SK-N-SH (cell line): ENCODE measurements at regions not wholly inside any gene's neighbourhood (a gene's known extent, or its start where the extent isn't known, plus 50 kb on each side); places are given as distances from the start of the nearest gene placed in this dataset.

Experiments
- CTCF ChIA-PET: fragments of 300-600, 350-600 bp; formaldehyde crosslinking; extraction: SDS; loops from one replicate; lab custom pipeline; 2021; lab: Yijun Ruan, JAX
- POLR2A ChIA-PET: fragments of 350-600 bp; sonication (Branson Sonifier 250); formaldehyde crosslinking; extraction: SDS; loops from one replicate; lab custom pipeline; 2020; ENCODE audit warnings: antibody characterized with exemption, inconsistent platforms; lab: Yijun Ruan, JAX
- DNase-seq: peaks from one replicate; pipeline ENCODE4 v3.0.0; 2012
- H2AFZ ChIP-seq: fragments of 200-600 bp; sonication (generic); 2 replicates; pipeline ENCODE4 v1.8.1; 2016; ENCODE audit warnings: antibody characterized with exemption, mild to moderate bottlenecking, low read depth
- H3F3A ChIP-seq: fragments of 200-600 bp; sonication (generic); replicated peaks from 2 replicates; pipeline ENCODE3; 2016; ENCODE audit warnings: antibody characterized with exemption, mild to moderate bottlenecking; ENCODE audit not compliant: insufficient read depth
- H3K27ac ChIP-seq, 2 experiments: fragments of 200-500 bp in 1 of 2; fragments of 200-600 bp in 1 of 2; sonication (Bioruptor generic) in 1 of 2; sonication (generic), shearing (Covaris generic) in 1 of 2; 2 replicates each; pipeline versions ENCODE4 v1.5.1 to v1.6.1; 2014 to 2016; ENCODE audit warnings: low read depth in 2 of 2, inconsistent platforms in 1 of 2, low read length in 1 of 2, mild to moderate bottlenecking in 1 of 2, mixed read lengths in 1 of 2
- H3K27me3 ChIP-seq: fragments of 200-600 bp; sonication (generic), shearing (Covaris generic); 2 replicates; pipeline ENCODE4 v1.6.1; 2016; ENCODE audit warnings: mixed run types; ENCODE audit not compliant: insufficient read depth
- H3K36me3 ChIP-seq, 2 experiments: fragments of 200-500 bp in 1 of 2; fragments of 200-600 bp in 1 of 2; sonication (Bioruptor generic) in 1 of 2; sonication (generic) in 1 of 2; replicated peaks in 1 of 2; 2 replicates each; pipeline versions ENCODE3 to v1.5.1; 2014 to 2016; ENCODE audit warnings: low read length in 1 of 2, mild to moderate bottlenecking in 1 of 2; ENCODE audit not compliant: insufficient read depth in 2 of 2, control insufficient read depth in 1 of 2
- H3K4me1 ChIP-seq, 2 experiments: fragments of 200-500 bp in 1 of 2; fragments of 200-600 bp in 1 of 2; sonication (Bioruptor generic) in 1 of 2; sonication (generic), shearing (Covaris generic) in 1 of 2; 2 replicates each; pipeline versions ENCODE4 v1.5.1 to v1.6.1; 2014 to 2016; ENCODE audit warnings: low read depth in 1 of 2, low read length in 1 of 2, mixed run types in 1 of 2; ENCODE audit not compliant: insufficient read depth in 2 of 2, control insufficient read depth in 1 of 2
- H3K4me2 ChIP-seq: fragments of 200-600 bp; sonication (generic), shearing (Covaris generic); 2 replicates; pipeline ENCODE4 v1.6.1; 2017; ENCODE audit warnings: mixed run types
- H3K4me3 ChIP-seq, 2 experiments: fragments of 200-500 bp in 1 of 2; fragments of 200-600 bp in 1 of 2; sonication (Bioruptor generic) in 1 of 2; sonication (generic), shearing (Covaris generic) in 1 of 2; 2 replicates each; pipeline versions ENCODE4 v1.5.1 to v1.8.1; 2014 to 2016; ENCODE audit warnings: low read depth in 2 of 2, inconsistent platforms in 1 of 2, low read length in 1 of 2, mild to moderate bottlenecking in 1 of 2, mixed read lengths in 1 of 2, moderate library complexity in 1 of 2
- H3K79me2 ChIP-seq: fragments of 200-600 bp; sonication (generic); 2 replicates; pipeline ENCODE4 v1.8.1; 2017; ENCODE audit warnings: mild to moderate bottlenecking; ENCODE audit not compliant: insufficient read depth
- H3K9ac ChIP-seq: fragments of 200-600 bp; sonication (generic); 2 replicates; pipeline ENCODE4 v1.6.1; 2017; ENCODE audit warnings: mixed run types
- H3K9me2 ChIP-seq: fragments of 200-600 bp; sonication (generic); 2 replicates; pipeline ENCODE4 v1.6.1; 2017; ENCODE audit warnings: mixed run types
- H3K9me3 ChIP-seq: fragments of 200-600 bp; sonication (generic); 2 replicates; pipeline ENCODE4 v1.6.1; 2017; ENCODE audit warnings: mixed run types, mild to moderate bottlenecking, moderate library complexity
- H4K20me1 ChIP-seq: fragments of 200-600 bp; sonication (generic); 2 replicates; pipeline ENCODE4 v1.6.1; 2017; ENCODE audit warnings: mild to moderate bottlenecking, mixed run types; ENCODE audit not compliant: insufficient read depth
- EP300 ChIP-seq, 2 experiments: IDR thresholded peaks; 2 replicates each; pipeline versions ENCODE4 v1.4.0 to v1.6.1; 2012; ENCODE audit warnings: borderline replicate concordance in 1 of 2, low read depth in 1 of 2, low read length in 1 of 2
- FOSL2 ChIP-seq: IDR thresholded peaks from 2 replicates; pipeline ENCODE4 v1.4.0; 2012; ENCODE audit warnings: low read depth, mild to moderate bottlenecking, moderate library complexity, borderline replicate concordance
- FOXJ3 ChIP-seq: sonication (generic); formaldehyde crosslinking; IDR thresholded peaks from 2 replicates; pipeline ENCODE4 v1.5.1; 2020; ENCODE audit warnings: mild to moderate bottlenecking, missing genetic modification reagents
- FOXM1 ChIP-seq: IDR thresholded peaks from 2 replicates; pipeline ENCODE4 v1.4.0; 2012; ENCODE audit warnings: low read depth, mild to moderate bottlenecking
- GATA2 ChIP-seq: sonication (generic); formaldehyde crosslinking; IDR thresholded peaks from 2 replicates; pipeline ENCODE4 v1.5.0; 2020; ENCODE audit warnings: mild to moderate bottlenecking, missing genetic modification reagents
- NFIC ChIP-seq: IDR thresholded peaks from 2 replicates; pipeline ENCODE4 v1.4.0; 2012; ENCODE audit warnings: borderline replicate concordance
- POLR2AphosphoS5 ChIP-seq: IDR thresholded peaks from 2 replicates; pipeline ENCODE4 v1.6.1; 2012; ENCODE audit warnings: low read depth, low read length
- RAD21 ChIP-seq: IDR thresholded peaks from 2 replicates; pipeline ENCODE4 v1.6.1; 2012; ENCODE audit warnings: mild to moderate bottlenecking, low read length
- SMC3 ChIP-seq: IDR thresholded peaks from 2 replicates; pipeline ENCODE4 v1.6.1; 2012; ENCODE audit warnings: low read depth, low read length, improper control_type of control experiment
- TAF1 ChIP-seq: IDR thresholded peaks from 2 replicates; pipeline ENCODE4 v1.6.1; 2012; ENCODE audit warnings: low read depth, mild to moderate bottlenecking, low read length, moderate library complexity, borderline replicate concordance
- TCF12 ChIP-seq: IDR thresholded peaks from 2 replicates; pipeline ENCODE4 v1.4.0; 2012
- WGBS: methylation state at CpG from one replicate; pipeline ENCODE4 v1.1.6; 2017; ENCODE audit warnings: low lambda C conversion rate; 5-methylcytosine and 5-hydroxymethylcytosine counted together
- TF ChIP-seq, protein P1 (sequence below): IDR thresholded peaks from 2 replicates; pipeline ENCODE4 v1.4.0; 2012; ENCODE audit warnings: low read depth
- TF ChIP-seq, protein P2 (sequence below): IDR thresholded peaks from 2 replicates; pipeline ENCODE4; 2012
- TF ChIP-seq, protein P3 (sequence below): IDR thresholded peaks from 2 replicates; pipeline ENCODE4 v1.4.0; 2012; ENCODE audit warnings: low read depth, borderline replicate concordance
- TF ChIP-seq, protein P4 (sequence below): fragments of 200-600 bp; sonication (generic); IDR thresholded peaks from 2 replicates; pipeline ENCODE4 v1.6.1; 2017; ENCODE audit warnings: antibody characterized with exemption, mild to moderate bottlenecking, moderate library complexity
- TF ChIP-seq, protein P5 (sequence below): IDR thresholded peaks from 2 replicates; pipeline ENCODE4 v1.6.1; 2012; ENCODE audit warnings: mild to moderate bottlenecking, low read depth, low read length, moderate library complexity

DNA sequence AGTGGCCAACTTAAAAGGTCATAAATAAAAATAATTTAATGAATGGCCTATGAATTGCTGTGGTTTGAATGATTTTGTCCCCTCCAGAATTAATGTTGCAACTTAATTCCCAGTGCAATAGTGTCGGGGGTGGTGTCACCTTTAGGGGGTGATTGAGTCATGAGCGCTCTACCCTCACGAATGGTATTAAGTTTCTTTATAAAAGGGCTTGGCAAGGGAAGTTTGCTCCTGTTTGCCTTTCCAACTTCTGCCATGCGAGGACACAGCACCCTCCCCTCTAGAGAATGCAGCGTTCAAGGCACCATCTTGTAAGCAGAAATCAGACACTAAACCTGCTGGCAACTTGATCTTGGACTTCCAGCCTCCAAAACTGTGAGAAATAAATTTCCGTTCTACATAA, 253.3 kb downstream of the ATXN7L3B start:
- no peaks in the 10 kb centered on the region for H4K20me1 ChIP-seq
- no peaks in the 10 kb centered on the region for H3K4me1 ChIP-seq
- H3K36me3 ChIP-seq, result no peaks in the 10 kb centered on the region
- H3K9ac ChIP-seq, result no peak overlapping the region
- no peaks in the 10 kb centered on the region for H3K9me3 ChIP-seq
- ChIA-PET POLR2A (no interaction called here), CTCF (no interaction called here)
- H3K4me2 ChIP-seq, result no peak overlapping the region
- no peaks in the 10 kb centered on the region for H3K79me2 ChIP-seq
- no peaks in the 10 kb centered on the region for H3F3A ChIP-seq
- no peak overlapping the region for H2AFZ ChIP-seq
- H3K9me2 ChIP-seq, result no peaks in the 10 kb centered on the region; the same call in 1 of the 2 replicates
- no peak overlapping the region for H3K4me3 ChIP-seq
- no peak for TF ChIP-seq RAD21
- TF ChIP-seq FOXJ3, result no peak
- TF ChIP-seq, protein P1, sequence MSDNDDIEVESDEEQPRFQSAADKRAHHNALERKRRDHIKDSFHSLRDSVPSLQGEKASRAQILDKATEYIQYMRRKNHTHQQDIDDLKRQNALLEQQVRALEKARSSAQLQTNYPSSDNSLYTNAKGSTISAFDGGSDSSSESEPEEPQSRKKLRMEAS, result no peak
- TF ChIP-seq GATA2 (CRISPR knock-in tag), result no peak
- TF ChIP-seq FOSL2, result no peak
- no peak for TF ChIP-seq TCF12
- TF ChIP-seq, protein P2, sequence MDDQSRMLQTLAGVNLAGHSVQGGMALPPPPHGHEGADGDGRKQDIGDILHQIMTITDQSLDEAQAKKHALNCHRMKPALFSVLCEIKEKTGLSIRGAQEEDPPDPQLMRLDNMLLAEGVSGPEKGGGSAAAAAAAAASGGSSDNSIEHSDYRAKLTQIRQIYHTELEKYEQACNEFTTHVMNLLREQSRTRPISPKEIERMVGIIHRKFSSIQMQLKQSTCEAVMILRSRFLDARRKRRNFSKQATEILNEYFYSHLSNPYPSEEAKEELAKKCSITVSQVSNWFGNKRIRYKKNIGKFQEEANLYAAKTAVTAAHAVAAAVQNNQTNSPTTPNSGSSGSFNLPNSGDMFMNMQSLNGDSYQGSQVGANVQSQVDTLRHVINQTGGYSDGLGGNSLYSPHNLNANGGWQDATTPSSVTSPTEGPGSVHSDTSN, result no peak
- no peak for TF ChIP-seq FOXM1
- no peak for TF ChIP-seq POLR2AphosphoS5
- TF ChIP-seq, protein P3, sequence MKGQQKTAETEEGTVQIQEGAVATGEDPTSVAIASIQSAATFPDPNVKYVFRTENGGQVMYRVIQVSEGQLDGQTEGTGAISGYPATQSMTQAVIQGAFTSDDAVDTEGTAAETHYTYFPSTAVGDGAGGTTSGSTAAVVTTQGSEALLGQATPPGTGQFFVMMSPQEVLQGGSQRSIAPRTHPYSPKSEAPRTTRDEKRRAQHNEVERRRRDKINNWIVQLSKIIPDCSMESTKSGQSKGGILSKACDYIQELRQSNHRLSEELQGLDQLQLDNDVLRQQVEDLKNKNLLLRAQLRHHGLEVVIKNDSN, result no peak
- H3K27ac ChIP-seq, result no peak overlapping the region
- DNase-seq, result no peak
- 25% methylated on average over 6 of the region's 6 CpGs for WGBS
- H3K27me3 ChIP-seq, result peaks cover 5% of the 10 kb centered on the region

DNA sequence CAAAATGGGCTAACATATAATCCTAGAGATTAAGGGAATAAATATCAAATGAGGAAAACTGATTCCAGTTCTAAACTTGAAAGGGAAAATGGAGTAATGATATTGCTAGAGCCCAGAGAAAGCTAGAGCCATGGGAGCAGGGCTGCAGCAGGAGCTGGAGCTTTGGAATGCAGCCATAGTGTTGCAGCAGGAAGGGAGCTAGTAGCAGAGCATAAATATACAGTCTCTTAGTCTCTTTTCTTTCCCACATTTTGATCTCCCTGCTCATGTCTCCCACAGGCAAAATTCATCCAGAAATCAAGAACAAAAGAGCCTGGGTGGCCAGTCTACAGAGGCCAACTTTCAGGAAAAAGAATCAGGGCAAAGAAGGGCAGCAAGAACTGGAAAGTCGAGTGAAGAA, 253.7 kb downstream of the ATXN7L3B start:
- Histone ChIP-seq H3K79me2 (no peaks in the 10 kb centered on the region), H4K20me1 (no peaks in the 10 kb centered on the region), H3K9me3 (no peaks in the 10 kb centered on the region)
- no peak for TF ChIP-seq SMC3
- TF ChIP-seq TAF1, result no peak
- TF ChIP-seq TCF12, result no peak
- TF ChIP-seq FOSL2, result no peak
- TF ChIP-seq, protein P3, result no peak
- TF ChIP-seq, protein P4, sequence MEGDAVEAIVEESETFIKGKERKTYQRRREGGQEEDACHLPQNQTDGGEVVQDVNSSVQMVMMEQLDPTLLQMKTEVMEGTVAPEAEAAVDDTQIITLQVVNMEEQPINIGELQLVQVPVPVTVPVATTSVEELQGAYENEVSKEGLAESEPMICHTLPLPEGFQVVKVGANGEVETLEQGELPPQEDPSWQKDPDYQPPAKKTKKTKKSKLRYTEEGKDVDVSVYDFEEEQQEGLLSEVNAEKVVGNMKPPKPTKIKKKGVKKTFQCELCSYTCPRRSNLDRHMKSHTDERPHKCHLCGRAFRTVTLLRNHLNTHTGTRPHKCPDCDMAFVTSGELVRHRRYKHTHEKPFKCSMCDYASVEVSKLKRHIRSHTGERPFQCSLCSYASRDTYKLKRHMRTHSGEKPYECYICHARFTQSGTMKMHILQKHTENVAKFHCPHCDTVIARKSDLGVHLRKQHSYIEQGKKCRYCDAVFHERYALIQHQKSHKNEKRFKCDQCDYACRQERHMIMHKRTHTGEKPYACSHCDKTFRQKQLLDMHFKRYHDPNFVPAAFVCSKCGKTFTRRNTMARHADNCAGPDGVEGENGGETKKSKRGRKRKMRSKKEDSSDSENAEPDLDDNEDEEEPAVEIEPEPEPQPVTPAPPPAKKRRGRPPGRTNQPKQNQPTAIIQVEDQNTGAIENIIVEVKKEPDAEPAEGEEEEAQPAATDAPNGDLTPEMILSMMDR, result no peak
- TF ChIP-seq, protein P5, sequence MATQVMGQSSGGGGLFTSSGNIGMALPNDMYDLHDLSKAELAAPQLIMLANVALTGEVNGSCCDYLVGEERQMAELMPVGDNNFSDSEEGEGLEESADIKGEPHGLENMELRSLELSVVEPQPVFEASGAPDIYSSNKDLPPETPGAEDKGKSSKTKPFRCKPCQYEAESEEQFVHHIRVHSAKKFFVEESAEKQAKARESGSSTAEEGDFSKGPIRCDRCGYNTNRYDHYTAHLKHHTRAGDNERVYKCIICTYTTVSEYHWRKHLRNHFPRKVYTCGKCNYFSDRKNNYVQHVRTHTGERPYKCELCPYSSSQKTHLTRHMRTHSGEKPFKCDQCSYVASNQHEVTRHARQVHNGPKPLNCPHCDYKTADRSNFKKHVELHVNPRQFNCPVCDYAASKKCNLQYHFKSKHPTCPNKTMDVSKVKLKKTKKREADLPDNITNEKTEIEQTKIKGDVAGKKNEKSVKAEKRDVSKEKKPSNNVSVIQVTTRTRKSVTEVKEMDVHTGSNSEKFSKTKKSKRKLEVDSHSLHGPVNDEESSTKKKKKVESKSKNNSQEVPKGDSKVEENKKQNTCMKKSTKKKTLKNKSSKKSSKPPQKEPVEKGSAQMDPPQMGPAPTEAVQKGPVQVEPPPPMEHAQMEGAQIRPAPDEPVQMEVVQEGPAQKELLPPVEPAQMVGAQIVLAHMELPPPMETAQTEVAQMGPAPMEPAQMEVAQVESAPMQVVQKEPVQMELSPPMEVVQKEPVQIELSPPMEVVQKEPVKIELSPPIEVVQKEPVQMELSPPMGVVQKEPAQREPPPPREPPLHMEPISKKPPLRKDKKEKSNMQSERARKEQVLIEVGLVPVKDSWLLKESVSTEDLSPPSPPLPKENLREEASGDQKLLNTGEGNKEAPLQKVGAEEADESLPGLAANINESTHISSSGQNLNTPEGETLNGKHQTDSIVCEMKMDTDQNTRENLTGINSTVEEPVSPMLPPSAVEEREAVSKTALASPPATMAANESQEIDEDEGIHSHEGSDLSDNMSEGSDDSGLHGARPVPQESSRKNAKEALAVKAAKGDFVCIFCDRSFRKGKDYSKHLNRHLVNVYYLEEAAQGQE, result no peak
- no peak for TF ChIP-seq NFIC
- TF ChIP-seq EP300 (IDR thresholded peaks at IDR 0.05; ENCODE audit: borderline replicate concordance in 1 of 2, low read depth in 1 of 2, low read length in 1 of 2), result no peak
- TF ChIP-seq, protein P1, result no peak
- TF ChIP-seq, all 33 proteins: peak for 0
- peaks cover 5% of the 10 kb centered on the region for H3K27me3 ChIP-seq
- no peaks in the 10 kb centered on the region for H3F3A ChIP-seq
- DNase-seq, result no peak
- no peaks in the 10 kb centered on the region; the same call in 1 of the 2 replicates for H3K9me2 ChIP-seq
- H3K36me3 ChIP-seq, result no peaks in the 10 kb centered on the region
- ChIA-PET CTCF (no interaction called here), POLR2A (no interaction called here)
- 0% methylated on average over 1 of the region's 1 CpG for WGBS
- H2AFZ ChIP-seq, result no peak overlapping the region
- H3K27ac ChIP-seq, result no peak overlapping the region
- H3K9ac ChIP-seq, result no peak overlapping the region
- H3K4me3 ChIP-seq, result no peak overlapping the region
- no peak overlapping the region for H3K4me2 ChIP-seq
- no peaks in the 10 kb centered on the region for H3K4me1 ChIP-seq
